ENCODE measurements at regions not wholly inside any gene's neighbourhood (a gene's known extent, or its start where the extent isn't known, plus 50 kb on each side); places are given as distances from the start of the nearest gene placed in this dataset.
"Not testable (repeated sequence)": the region's sequence is repeated elsewhere in the genome, so short reads cannot be mapped to it uniquely, and the experiment has no call there.

- DNase-seq (ENCODE audit: low spot score) = no peak
Measured at GRCh38 chr11:128156486-128156885, 430.9 kb downstream of the ETS1 start.

GRCh38 chr11:128155590-128155989 lies 431.8 kb downstream of the ETS1 start:
- no peak for DNase-seq (ENCODE audit: low spot score)

- no peak for DNase-seq (ENCODE audit: low spot score)
Measured at GRCh38 chr11:128153697-128154048, 433.7 kb downstream of the ETS1 start.

- no peak for DNase-seq (ENCODE audit: low spot score)
Measured at GRCh38 chr11:128152796-128153696, 434.3 kb downstream of the ETS1 start.

GRCh38 chr11:128151780-128152179 lies 435.6 kb downstream of the ETS1 start:
- no peak for DNase-seq (ENCODE audit: low spot score)

- no peak for DNase-seq (ENCODE audit: low spot score)
Measured at GRCh38 chr11:128151338-128151737, 436.0 kb downstream of the ETS1 start.

GRCh38 chr11:128148208-128148607 lies 439.1 kb downstream of the ETS1 start:
- no peak for DNase-seq (ENCODE audit: low spot score)

- no peak for DNase-seq (ENCODE audit: low spot score)
Measured at GRCh38 chr11:128146926-128147605, 440.3 kb downstream of the ETS1 start.

GRCh38 chr11:128140293-128140692 lies 447.1 kb downstream of the ETS1 start:
- DNase-seq (ENCODE audit: low spot score) = not testable (repeated sequence)

- no peak for DNase-seq (ENCODE audit: low spot score)
Measured at GRCh38 chr11:128135451-128135850, 451.9 kb downstream of the ETS1 start.

GRCh38 chr11:128133501-128133900 lies 453.9 kb downstream of the ETS1 start:
- no peak for DNase-seq (ENCODE audit: low spot score)

- DNase-seq (ENCODE audit: low spot score) = no peak
Measured at GRCh38 chr11:128130052-128130451, 457.3 kb downstream of the ETS1 start.

GRCh38 chr11:128125723-128126122 lies 461.6 kb downstream of the ETS1 start:
- DNase-seq (ENCODE audit: low spot score) = no peak

GRCh38 chr11:128116885-128117284 lies 470.5 kb downstream of the ETS1 start:
- DNase-seq (ENCODE audit: low spot score) = no peak

- DNase-seq (ENCODE audit: low spot score) = no peak
Measured at GRCh38 chr11:128116447-128116846, 470.9 kb downstream of the ETS1 start.

- no peak for DNase-seq (ENCODE audit: low spot score)
Measured at GRCh38 chr11:128105950-128106349, 481.4 kb downstream of the ETS1 start.

- DNase-seq (ENCODE audit: low spot score) = no peak
Measured at GRCh38 chr11:128105511-128105910, 481.8 kb downstream of the ETS1 start.

- no peak for DNase-seq (ENCODE audit: low spot score)
Measured at GRCh38 chr11:128103278-128103873, 484.0 kb downstream of the ETS1 start.

- no peak for DNase-seq (ENCODE audit: low spot score)
Measured at GRCh38 chr11:128098781-128099180, 488.6 kb downstream of the ETS1 start.

- DNase-seq (ENCODE audit: low spot score) = no peak
Measured at GRCh38 chr11:128095466-128095981, 491.8 kb downstream of the ETS1 start.

- no peak for DNase-seq (ENCODE audit: low spot score)
Measured at GRCh38 chr11:128093689-128094088, 493.7 kb downstream of the ETS1 start.

GRCh38 chr11:128089962-128090361 lies 497.4 kb downstream of the ETS1 start:
- DNase-seq (ENCODE audit: low spot score) = no peak

- no peak for DNase-seq (ENCODE audit: low spot score)
Measured at GRCh38 chr11:128086794-128087193, 500.6 kb downstream of the ETS1 start.
